K562 (cell line): ENCODE measurements at regions not wholly inside any gene's neighbourhood (a gene's known extent, or its start where the extent isn't known, plus 50 kb on each side); places are given as distances from the start of the nearest gene placed in this dataset.
A peak's percentile ranks its signal among the peaks of the same experiment; 100 is the strongest.

ENCODE experiments used
- ATAC-seq: fragments of 200-7000 bp; cut with Tn5 transposase; 3 replicates; pipeline ENCODE4 v1.9.1; 2020; ENCODE audit warnings: moderate library complexity
- BruUV-seq: library from RNA; stranded (reverse); fragments of 400-500 nt; replicated peaks from 2 replicates; lab custom pipeline; 2021; lab: Mats Ljungman, UMichigan
- CTCF ChIA-PET: fragments of 300-600 bp; formaldehyde crosslinking; extraction: SDS; loops from one replicate; lab custom pipeline; 2021; ENCODE audit warnings: low intra/inter-chr PET ratio; lab: Yijun Ruan, JAX
- POLR2A ChIA-PET: fragments of 300-600, 350-650 bp; sonication (Branson Sonifier 250); formaldehyde crosslinking; extraction: SDS; loops from one replicate; lab custom pipeline; 2021; ENCODE audit warnings: antibody characterized with exemption, inconsistent platforms; lab: Yijun Ruan, JAX
- DNase-seq, 4 experiments: peaks; one replicate each; pipeline versions ENCODE4 v3.0.0 to v3.0.0-alpha.2; 2011 to 2018; ENCODE audit warnings: low spot score in 3 of 4, mixed read lengths in 3 of 4; ENCODE audit errors: extremely low read depth in 1 of 4
- FAIRE-seq: peaks from 2 replicates; lab custom pipeline; 2011; peaks lifted over from hg19 to GRCh38; lab: Jason Lieb, UNC
- H2AFZ ChIP-seq: 2 replicates; pipeline ENCODE4 v1.6.0; 2011; ENCODE audit warnings: low read depth, low read length, control low read depth, inconsistent platforms
- H3K27ac ChIP-seq: fragments of 200-600 bp; 3 replicates; pipeline ENCODE4 v1.8.0; 2011; ENCODE audit warnings: low read depth, mild to moderate bottlenecking, control low read depth, inconsistent platforms, low read length, moderate library complexity, mixed read lengths; ENCODE audit errors: extremely low read depth
- H3K27me3 ChIP-seq, 2 experiments: fragments of 300-600 bp in 1 of 2; 2 replicates in 1 of 2; 3 replicates in 1 of 2; pipeline versions ENCODE4 v1.6.0 to v1.8.0; 2011; ENCODE audit warnings: inconsistent platforms in 2 of 2, low read length in 2 of 2, mild to moderate bottlenecking in 1 of 2, mixed read lengths in 1 of 2, moderate library complexity in 1 of 2; ENCODE audit not compliant: control insufficient read depth in 2 of 2, insufficient read depth in 2 of 2
- H3K36me3 ChIP-seq: fragments of 300-600 bp; 3 replicates; pipeline ENCODE4 v1.8.0; 2011; ENCODE audit warnings: mild to moderate bottlenecking, low read length, inconsistent platforms; ENCODE audit not compliant: control insufficient read depth, insufficient read depth
- H3K4me1 ChIP-seq, 2 experiments: fragments of 200-600 bp in 1 of 2; replicated peaks in 1 of 2; 2 replicates in 1 of 2; 3 replicates in 1 of 2; pipeline versions ENCODE4 v1.5.1 to v1.8.0; 2011; ENCODE audit warnings: inconsistent platforms in 2 of 2, low read length in 2 of 2, mild to moderate bottlenecking in 1 of 2, mixed read lengths in 1 of 2, moderate library complexity in 1 of 2; ENCODE audit not compliant: control insufficient read depth in 2 of 2, insufficient read depth in 2 of 2
- H3K4me2 ChIP-seq: 2 replicates; pipeline ENCODE4 v1.6.1; 2011; ENCODE audit warnings: low read length, control low read depth, inconsistent platforms, mixed read lengths; ENCODE audit not compliant: insufficient read depth
- H3K4me3 ChIP-seq: fragments of 200-600 bp; sonication (generic), shearing (Covaris generic); 2 replicates; pipeline ENCODE4 v1.5.1; 2016; ENCODE audit warnings: control low read depth, inconsistent platforms
- H3K79me2 ChIP-seq: fragments of 200-600 bp; 3 replicates; pipeline ENCODE4 v1.8.0; 2011; ENCODE audit warnings: low read length, inconsistent platforms; ENCODE audit not compliant: control insufficient read depth, insufficient read depth
- H3K9ac ChIP-seq, 2 experiments: 2 replicates each; pipeline versions ENCODE4 v1.6.0 to v1.6.1; 2011; ENCODE audit warnings: low read depth in 2 of 2, low read length in 2 of 2, control low read depth in 1 of 2, inconsistent platforms in 1 of 2, mild to moderate bottlenecking in 1 of 2, mixed read lengths in 1 of 2; ENCODE audit not compliant: insufficient read depth in 1 of 2
- H3K9me1 ChIP-seq: one replicate; pipeline ENCODE4 v1.6.0; 2011; ENCODE audit warnings: inconsistent platforms, mild to moderate bottlenecking, low read length, moderate library complexity; ENCODE audit not compliant: control insufficient read depth, insufficient read depth
- H3K9me3 ChIP-seq: replicated peaks from 2 replicates; pipeline ENCODE4 v1.5.1; 2011; ENCODE audit warnings: low read depth, low read length, inconsistent platforms; ENCODE audit not compliant: control insufficient read depth, insufficient read depth
- H4K20me1 ChIP-seq: replicated peaks from 2 replicates; pipeline ENCODE4 v1.6.1; 2011; ENCODE audit warnings: low read length, inconsistent platforms, mixed read lengths; ENCODE audit not compliant: control insufficient read depth, insufficient read depth
- CGGBP1 ChIP-seq: fragments of 250-450 bp; sonication (Bioruptor Pico); IDR thresholded peaks from 2 replicates; pipeline ENCODE4 v1.9.0; 2021; ENCODE audit warnings: mild to moderate bottlenecking
- CTCFL ChIP-seq: IDR thresholded peaks from 2 replicates; pipeline ENCODE4 v1.6.1; 2011; ENCODE audit warnings: borderline replicate concordance, low read depth, mild to moderate bottlenecking, moderate library complexity, low read length; ENCODE audit not compliant: insufficient read depth, poor library complexity, severe bottlenecking
- NR2C1 ChIP-seq, 2 experiments: fragments of 450-650 bp; IDR thresholded peaks; 2 replicates each; pipeline ENCODE4 v1.6.1; 2017; ENCODE audit warnings: mild to moderate bottlenecking in 2 of 2, antibody characterized with exemption in 1 of 2, inconsistent platforms in 1 of 2, missing compliant biosample characterization in 1 of 2, missing genetic modification characterization in 1 of 2
- ZNF395 ChIP-seq: fragments of 200-800 bp; sonication (Bioruptor generic); IDR thresholded peaks from 2 replicates; pipeline ENCODE4 v1.6.1; 2017; ENCODE audit warnings: missing genetic modification characterization, missing compliant biosample characterization
- WGBS: fragments of 100-300 bp; shearing (Covaris generic); methylation state at CpG from one replicate; pipeline ENCODE4 v1.1.6; 2016; ENCODE audit warnings: low coverage, mixed read lengths; ENCODE audit not compliant: insufficient coverage; ENCODE audit errors: missing lambda C conversion rate; 5-methylcytosine and 5-hydroxymethylcytosine counted together
- in situ Hi-C: fragments of 300-500 bp; cut with MboI; formaldehyde crosslinking; loops from 4 replicates; pipeline ENCODE4 v1.15.0; 2018; ENCODE audit warnings: inconsistent platforms, mixed read lengths
- intact Hi-C: fragments of 100-400 bp; cut with micrococcal nuclease; formaldehyde crosslinking; loops from 2 replicates; pipeline ENCODE4 v1.14.2; 2022

- no peak for TF ChIP-seq ZNF395 (CRISPR knock-in tag)
- TF ChIP-seq CGGBP1, result no peak
These were observed 346.7 kb upstream of the SLIT2 start (continued) for GRCh38 chr4:19905024-19905423.

GRCh38 chr4:19888587-19888986 lies 363.1 kb upstream of the SLIT2 start:
- FAIRE-seq (no peak), DNase-seq (peak in 1 of 4 experiments; percentile 6), ATAC-seq (no peak)
- intact Hi-C loops (no loop called here), in situ Hi-C loops (no loop called here)
- no TSS peak for BruUV-seq
- 0% methylated on average over 1 of the region's 2 CpGs for WGBS
- Histone ChIP-seq H3K79me2 (no peaks in the 10 kb centered on the region), H3K9me1 (no peaks in the 10 kb centered on the region), H3K4me2 (no peak overlapping the region), H4K20me1 (no peaks in the 10 kb centered on the region), H3K27me3 (no peaks in the 10 kb centered on the region), H3K9ac (no peak overlapping the region), H3K36me3 (no peaks in the 10 kb centered on the region), H3K9me3 (no peaks in the 10 kb centered on the region), H3K27ac (no peak overlapping the region), H3K4me1 (no peaks in the 10 kb centered on the region), H2AFZ (no peak overlapping the region), H3K4me3 (no peak overlapping the region)
- ChIA-PET CTCF (no interaction called here), POLR2A (no interaction called here)
- TF ChIP-seq NR2C1 (IDR thresholded peaks at IDR 0.05) (no peak), NR2C1 (tag; IDR thresholded peaks at IDR 0.05) (no peak), CTCFL (peak; percentile 21)
